GM23338 (cell line): ENCODE measurements at regions not wholly inside any gene's neighbourhood (a gene's known extent, or its start where the extent isn't known, plus 50 kb on each side); places are given as distances from the start of the nearest gene placed in this dataset.

ENCODE experiments used
- ATAC-seq: fragments of 200-7000 bp; cut with Tn5 transposase; 3 replicates; pipeline ENCODE4 v1.9.1; 2020
- DNase-seq: peaks from one replicate; pipeline ENCODE4 v3.0.0-alpha.2; 2015; ENCODE audit warnings: low spot score
- H2AFZ ChIP-seq: fragments of 200-600 bp; sonication (generic); 2 replicates; pipeline ENCODE4 v1.8.0; 2016; ENCODE audit warnings: antibody characterized with exemption, mild to moderate bottlenecking, moderate library complexity
- H3F3A ChIP-seq: fragments of 200-600 bp; sonication (generic); replicated peaks from 2 replicates; pipeline ENCODE4 v1.8.0; 2017; ENCODE audit warnings: antibody characterized with exemption, mixed run types, low read depth
- H3K27ac ChIP-seq: fragments of 200-600 bp; sonication (generic); 2 replicates; pipeline ENCODE4 v1.6.1; 2016; ENCODE audit warnings: low read depth
- H3K27me3 ChIP-seq: fragments of 200-600 bp; sonication (generic); 2 replicates; pipeline ENCODE4 v1.8.0; 2016; ENCODE audit warnings: mild to moderate bottlenecking, mixed run types, moderate library complexity; ENCODE audit not compliant: insufficient read depth
- H3K36me3 ChIP-seq: fragments of 200-600 bp; sonication (generic); 2 replicates; pipeline ENCODE4 v1.8.0; 2016; ENCODE audit warnings: mild to moderate bottlenecking; ENCODE audit not compliant: insufficient read depth
- H3K4me1 ChIP-seq: fragments of 200-600 bp; sonication (generic); 2 replicates; pipeline ENCODE4 v1.8.0; 2016; ENCODE audit warnings: mild to moderate bottlenecking, moderate library complexity; ENCODE audit not compliant: insufficient read depth
- H3K4me2 ChIP-seq: fragments of 200-600 bp; sonication (generic); 2 replicates; pipeline ENCODE4 v1.7.1; 2017; ENCODE audit warnings: mixed run types
- H3K4me3 ChIP-seq: fragments of 200-600 bp; sonication (generic); 2 replicates; pipeline ENCODE4 v1.6.1; 2016; ENCODE audit warnings: mixed run types
- H3K79me2 ChIP-seq: fragments of 200-600 bp; sonication (generic); replicated peaks from 2 replicates; pipeline ENCODE4 v1.8.0; 2017; ENCODE audit warnings: mild to moderate bottlenecking; ENCODE audit not compliant: insufficient read depth
- H3K9me2 ChIP-seq: fragments of 200-600 bp; sonication (generic); 2 replicates; pipeline ENCODE4 v1.8.0; 2017; ENCODE audit not compliant: insufficient read depth
- H4K20me1 ChIP-seq: fragments of 200-600 bp; sonication (generic); replicated peaks from 2 replicates; pipeline ENCODE4 v1.8.0; 2017; ENCODE audit warnings: mild to moderate bottlenecking; ENCODE audit not compliant: insufficient read depth
- H3K27ac Mint-ChIP-seq: 2 replicates; pipeline ENCODE4 v1.8.0; 2020; ENCODE audit warnings: inconsistent platforms, mild to moderate bottlenecking, moderate library complexity, mixed read lengths
- H3K27me3 Mint-ChIP-seq: 3 replicates; pipeline ENCODE4 v1.8.0; 2022; ENCODE audit warnings: low read depth, mild to moderate bottlenecking, moderate library complexity, mixed read lengths, inconsistent platforms; ENCODE audit not compliant: insufficient read depth, poor library complexity
- H3K36me3 Mint-ChIP-seq: 3 replicates; pipeline ENCODE4 v1.8.0; 2021; ENCODE audit warnings: low read depth, mild to moderate bottlenecking, inconsistent platforms, moderate library complexity, mixed read lengths
- H3K4me1 Mint-ChIP-seq: 3 replicates; pipeline ENCODE4 v1.8.0; 2020; ENCODE audit warnings: mild to moderate bottlenecking, inconsistent platforms, mixed read lengths
- H3K4me3 Mint-ChIP-seq: 3 replicates; pipeline ENCODE4 v1.8.0; 2021; ENCODE audit warnings: moderate library complexity, mild to moderate bottlenecking, inconsistent platforms, mixed read lengths
- H3K9me3 Mint-ChIP-seq: 3 replicates; pipeline ENCODE4 v1.8.0; 2020; ENCODE audit warnings: moderate library complexity, mild to moderate bottlenecking, inconsistent platforms, mixed read lengths
- CREB1 ChIP-seq: fragments of 250-450 bp; sonication (Bioruptor Pico); IDR thresholded peaks from 2 replicates; pipeline ENCODE4 v1.5.0; 2020; ENCODE audit warnings: low read depth, mild to moderate bottlenecking, moderate library complexity
- CTCF ChIP-seq, 2 experiments: fragments of 200-600 bp in 1 of 2; sonication (generic) in 1 of 2; conservative IDR thresholded peaks; 2 replicates each; pipeline versions ENCODE4 v1.5.1 to v1.6.1; 2016 to 2017; ENCODE audit warnings: antibody characterized with exemption in 2 of 2, low read depth in 2 of 2, mild to moderate bottlenecking in 2 of 2, moderate library complexity in 1 of 2
- ETS1 ChIP-seq: IDR thresholded peaks from 2 replicates; pipeline ENCODE4 v1.6.1; 2016; ENCODE audit warnings: antibody characterized with exemption
- EZH2 ChIP-seq: fragments of 200-600 bp; sonication (generic); IDR thresholded peaks from one replicate; pipeline ENCODE4 v1.8.0; 2017; ENCODE audit warnings: antibody characterized with exemption, mild to moderate bottlenecking, low read depth; ENCODE audit not compliant: unreplicated experiment
- EZH2phosphoT487 ChIP-seq: fragments of 200-600 bp; sonication (generic); IDR thresholded peaks from one replicate; pipeline ENCODE4 v1.8.1; 2018; ENCODE audit warnings: antibody characterized with exemption; ENCODE audit not compliant: unreplicated experiment
- POLR2AphosphoS5 ChIP-seq: IDR thresholded peaks from 2 replicates; pipeline ENCODE4 v1.6.1; 2016; ENCODE audit warnings: antibody characterized with exemption, low read depth
- REST ChIP-seq: IDR thresholded peaks from one replicate; pipeline ENCODE4 v1.6.1; 2018; ENCODE audit warnings: antibody characterized with exemption; ENCODE audit not compliant: unreplicated experiment
- ZNF114 ChIP-seq: fragments of 250-450 bp; sonication (Bioruptor Pico); IDR thresholded peaks from 2 replicates; pipeline ENCODE4 v1.5.0; 2020; ENCODE audit warnings: mild to moderate bottlenecking, moderate library complexity
- ZNF331 ChIP-seq: fragments of 250-450 bp; sonication (Bioruptor Pico); IDR thresholded peaks from 2 replicates; pipeline ENCODE4 v1.5.0; 2020; ENCODE audit warnings: low read depth, mild to moderate bottlenecking, moderate library complexity

- no peaks in the 10 kb centered on the region for H3F3A ChIP-seq
- no peaks in the 10 kb centered on the region for H3K27me3 Mint-ChIP-seq
- H3K79me2 ChIP-seq, result no peaks in the 10 kb centered on the region
- no peaks in the 10 kb centered on the region for H4K20me1 ChIP-seq
- H3K9me3 Mint-ChIP-seq, result peaks cover 78% of the 10 kb centered on the region
- H3K36me3 Mint-ChIP-seq, result peaks cover 16% of the 10 kb centered on the region; the same call in 1 of the 3 replicates
- no peak overlapping the region for H3K27ac ChIP-seq
- H3K4me2 ChIP-seq, result no peak overlapping the region
- DNase-seq, result no peak
- 0 out of 3 replicates have a peak, but pooled peaks cover 3% of the 10 kb centered on the region for H3K4me1 Mint-ChIP-seq
- no peak for ATAC-seq
- peaks cover 9% of the 10 kb centered on the region; the same call in 1 of the 2 replicates for H3K4me1 ChIP-seq
- no peak overlapping the region for H3K27ac Mint-ChIP-seq
- H3K4me3 Mint-ChIP-seq, result no peak overlapping the region
- no peaks in the 10 kb centered on the region for H3K27me3 ChIP-seq
- peaks cover 11% of the 10 kb centered on the region; the same call in 1 of the 2 replicates for H3K9me2 ChIP-seq
- H2AFZ ChIP-seq, result no peak overlapping the region
- H3K4me3 ChIP-seq, result no peak overlapping the region
- TF ChIP-seq ZNF331 (CRISPR knock-in tag), result no peak
- TF ChIP-seq EZH2, result no peak
- no peak for TF ChIP-seq ETS1
- no peak for TF ChIP-seq CREB1 (CRISPR knock-in tag)
- TF ChIP-seq CTCF (conservative IDR thresholded peaks at IDR 0.05; ENCODE audit: low read depth in 2 of 2), result no peak
- TF ChIP-seq REST, result no peak
- TF ChIP-seq EZH2phosphoT487, result no peak
- no peak for TF ChIP-seq POLR2AphosphoS5
- no peak for TF ChIP-seq ZNF114 (CRISPR knock-in tag)
- no peaks in the 10 kb centered on the region for H3K36me3 ChIP-seq
These were observed 336.7 kb upstream of the GNPDA2 start for GRCh38 chr4:45062935-45063545.
